HCT116 (cell line): ENCODE measurements at regions not wholly inside any gene's neighbourhood (a gene's known extent, or its start where the extent isn't known, plus 50 kb on each side); places are given as distances from the start of the nearest gene placed in this dataset.

Experiments
- ATAC-seq: fragments of 200-7000 bp; cut with Tn5 transposase; 2 replicates; pipeline ENCODE4 v1.9.1; 2020; ENCODE audit warnings: mild to moderate bottlenecking, moderate library complexity
- BruUV-seq: library from RNA; stranded (reverse); fragments of 400-500 nt; replicated peaks from 2 replicates; lab custom pipeline; 2021; lab: Mats Ljungman, UMichigan
- CTCF ChIA-PET: fragments of 300-600 bp; sonication (Branson Sonifier 250); formaldehyde crosslinking; loops from one replicate; lab custom pipeline; 2021; ENCODE audit warnings: antibody characterized with exemption; lab: Charles Lee
- POLR2A ChIA-PET: fragments of 300-600, 350-600 bp; sonication (Branson Sonifier 250); formaldehyde crosslinking; loops from one replicate; lab custom pipeline; 2021; ENCODE audit warnings: antibody characterized with exemption; lab: Charles Lee
- RAD21 ChIA-PET, 2 experiments: fragments of 300-600 bp; sonication (Branson Sonifier 250); formaldehyde crosslinking; loops; one replicate each; lab custom pipeline; 2023; ENCODE audit warnings: low total read pairs in 2 of 2; ENCODE audit not compliant: uncharacterized antibody in 2 of 2, unreplicated experiment in 2 of 2, low non-redundant PET in 1 of 2; lab: Charles Lee
- DNase-seq: peaks from one replicate; pipeline ENCODE4 v3.0.0-alpha.2; 2010; ENCODE audit warnings: low read depth, low spot score
- H2AFZ ChIP-seq: fragments of 200-600 bp; shearing (Covaris generic), sonication (generic); 2 replicates; pipeline ENCODE4 v1.6.1; 2017; ENCODE audit warnings: low read depth, mixed run types, mixed read lengths, antibody characterized with exemption, low read length; ENCODE audit not compliant: poor library complexity, severe bottlenecking
- H3K27ac ChIP-seq: 2 replicates; pipeline ENCODE4 v1.5.1; 2012; ENCODE audit warnings: low read depth, low read length
- H3K27me3 ChIP-seq: fragments of 200-600 bp; sonication (generic); 2 replicates; pipeline ENCODE4 v1.6.1; 2016; ENCODE audit warnings: mixed run types, low read length, mixed read lengths; ENCODE audit not compliant: insufficient read depth
- H3K36me3 ChIP-seq, 2 experiments: fragments of 200-500 bp in 1 of 2; fragments of 200-600 bp in 1 of 2; sonication (Bioruptor generic) in 1 of 2; sonication (generic) in 1 of 2; 2 replicates each; pipeline versions ENCODE4 v1.5.1 to v1.6.1; 2014 to 2016; ENCODE audit warnings: low read length in 2 of 2, inconsistent platforms in 1 of 2, mixed read lengths in 1 of 2, mixed run types in 1 of 2; ENCODE audit not compliant: insufficient read depth in 2 of 2, control insufficient read depth in 1 of 2
- H3K4me1 ChIP-seq, 2 experiments: fragments of 200-600 bp in 1 of 2; sonication (generic) in 1 of 2; 2 replicates each; pipeline versions ENCODE4 v1.5.1 to v1.6.1; 2012 to 2017; ENCODE audit warnings: low read length in 2 of 2, inconsistent platforms in 1 of 2, mild to moderate bottlenecking in 1 of 2, mixed read lengths in 1 of 2, mixed run types in 1 of 2, moderate library complexity in 1 of 2; ENCODE audit not compliant: insufficient read depth in 2 of 2, control insufficient read depth in 1 of 2
- H3K4me2 ChIP-seq: fragments of 200-600 bp; sonication (generic); 2 replicates; pipeline ENCODE4 v1.6.1; 2017; ENCODE audit warnings: mixed run types, low read length, mixed read lengths
- H3K4me3 ChIP-seq, 2 experiments: fragments of 200-600 bp in 1 of 2; sonication (generic) in 1 of 2; replicated peaks in 1 of 2; 2 replicates each; pipeline ENCODE4 v1.5.1; 2011 to 2016; ENCODE audit warnings: low read length in 2 of 2, control low read depth in 1 of 2, low read depth in 1 of 2, mild to moderate bottlenecking in 1 of 2, mixed read lengths in 1 of 2, mixed run types in 1 of 2
- H3K79me2 ChIP-seq: fragments of 200-600 bp; sonication (generic); 2 replicates; pipeline ENCODE4 v1.6.1; 2017; ENCODE audit warnings: mild to moderate bottlenecking, mixed run types, low read length, moderate library complexity, mixed read lengths; ENCODE audit not compliant: insufficient read depth
- H3K9ac ChIP-seq: fragments of 200-600 bp; sonication (generic); 2 replicates; pipeline ENCODE4 v1.6.1; 2016; ENCODE audit warnings: low read length, mixed read lengths
- H3K9me2 ChIP-seq: fragments of 200-600 bp; sonication (generic), shearing (Covaris generic); 2 replicates; pipeline ENCODE4 v1.6.1; 2017; ENCODE audit warnings: mixed run types, mild to moderate bottlenecking, moderate library complexity; ENCODE audit not compliant: insufficient read depth
- H3K9me3 ChIP-seq, 2 experiments: fragments of 200-500 bp in 1 of 2; fragments of 200-600 bp in 1 of 2; sonication (Bioruptor generic) in 1 of 2; sonication (generic) in 1 of 2; 2 replicates each; pipeline ENCODE4 v1.6.1; 2014 to 2017; ENCODE audit warnings: low read length in 2 of 2, mixed read lengths in 2 of 2, inconsistent platforms in 1 of 2, low read depth in 1 of 2, mild to moderate bottlenecking in 1 of 2, mixed run types in 1 of 2, moderate library complexity in 1 of 2; ENCODE audit not compliant: control insufficient read depth in 1 of 2, insufficient read depth in 1 of 2
- H4K20me1 ChIP-seq: fragments of 200-600 bp; sonication (generic), shearing (Covaris generic); 2 replicates; pipeline ENCODE4 v1.6.1; 2017; ENCODE audit warnings: mixed run types, mild to moderate bottlenecking, moderate library complexity; ENCODE audit not compliant: insufficient read depth
- ATF3 ChIP-seq: IDR thresholded peaks from 2 replicates; pipeline ENCODE4 v1.6.1; 2012
- CEBPB ChIP-seq: IDR thresholded peaks from 2 replicates; pipeline ENCODE4 v1.6.1; 2012; ENCODE audit warnings: low read depth
- CTCF ChIP-seq, 3 experiments: fragments of 200-600 bp in 1 of 3; sonication (generic) in 1 of 3; IDR thresholded peaks in 2 of 3; conservative IDR thresholded peaks in 1 of 3; 2 replicates each; pipeline ENCODE4 v1.5.1; 2012 to 2017; ENCODE audit warnings: low read depth in 2 of 3, low read length in 2 of 3, antibody characterized with exemption in 1 of 3, borderline replicate concordance in 1 of 3, control low read depth in 1 of 3, mild to moderate bottlenecking in 1 of 3, mixed read lengths in 1 of 3, mixed run types in 1 of 3, moderate library complexity in 1 of 3; ENCODE audit not compliant: insufficient read depth in 1 of 3
- EZH2 ChIP-seq: fragments of 200-600 bp; sonication (generic); IDR thresholded peaks from 2 replicates; pipeline ENCODE4 v1.6.1; 2017; ENCODE audit warnings: antibody characterized with exemption, mixed run types
- EZH2phosphoT487 ChIP-seq: fragments of 200-600 bp; IDR thresholded peaks from 2 replicates; pipeline ENCODE4 v1.6.1; 2018; ENCODE audit warnings: antibody characterized with exemption, borderline replicate concordance
- JUND ChIP-seq: IDR thresholded peaks from 2 replicates; pipeline ENCODE4 v1.6.1; 2012
- POLR2A ChIP-seq: IDR thresholded peaks from 2 replicates; pipeline ENCODE4 v1.7.0; 2011; ENCODE audit warnings: borderline replicate concordance; ENCODE audit not compliant: insufficient read depth, insufficient read length; ENCODE audit errors: extremely low read depth
- REST ChIP-seq: IDR thresholded peaks from 2 replicates; pipeline ENCODE4 v1.6.1; 2012; ENCODE audit warnings: low read depth
- SIN3A ChIP-seq: IDR thresholded peaks from 2 replicates; pipeline ENCODE4 v1.6.1; 2012; ENCODE audit warnings: low read depth
- SP1 ChIP-seq: IDR thresholded peaks from 2 replicates; pipeline ENCODE4 v1.6.1; 2012; ENCODE audit warnings: low read depth
- SRF ChIP-seq: IDR thresholded peaks from 2 replicates; pipeline ENCODE4 v1.6.1; 2012; ENCODE audit warnings: low read depth
- YY1 ChIP-seq: IDR thresholded peaks from 2 replicates; pipeline ENCODE4 v1.6.1; 2011; ENCODE audit warnings: low read length, low read depth, moderate library complexity, mild to moderate bottlenecking; ENCODE audit not compliant: insufficient replicate concordance; ENCODE audit errors: extremely low read depth
- ZBTB33 ChIP-seq: IDR thresholded peaks from 2 replicates; pipeline ENCODE4 v1.6.1; 2011; ENCODE audit warnings: mild to moderate bottlenecking, low read length, moderate library complexity; ENCODE audit not compliant: insufficient replicate concordance; ENCODE audit errors: extremely low read depth
- ZNF274 ChIP-seq: fragments of 200-500 bp; sonication (Bioruptor generic); IDR thresholded peaks from 2 replicates; pipeline ENCODE4 v1.6.1; 2014; ENCODE audit warnings: mild to moderate bottlenecking, low read depth, low read length, inconsistent platforms
- intact Hi-C: fragments of 100-400 bp; cut with micrococcal nuclease; formaldehyde crosslinking; loops from 2 replicates; pipeline ENCODE4 v1.10.0; 2022

GRCh38 chr15:39021341-39021740 lies 456.7 kb upstream of the RASGRP1 start (continued):
- TF ChIP-seq CTCF (IDR thresholded peaks at IDR 0.05 in 2 of 3, conservative IDR thresholded peaks at IDR 0.05 in 1 of 3; ENCODE audit: borderline replicate concordance in 1 of 3, insufficient read depth in 1 of 3, low read depth in 2 of 3, low read length in 2 of 3) (no peak), EZH2phosphoT487 (no peak), SP1 (no peak), ZNF274 (no peak), CEBPB (no peak), SIN3A (no peak), JUND (no peak)

GRCh38 chr15:39022532-39023305 lies 458.1 kb upstream of the RASGRP1 start:
- Histone ChIP-seq H2AFZ (no peak overlapping the region), H3K9me2 (no peaks in the 10 kb centered on the region), H3K27me3 (peaks cover 33% of the 10 kb centered on the region), H3K79me2 (no peaks in the 10 kb centered on the region), H3K4me2 (no peak overlapping the region), H3K4me3 (no peak overlapping the region), H3K9ac (no peak overlapping the region), H3K36me3 (no peaks in the 10 kb centered on the region), H3K9me3 (no peaks in the 10 kb centered on the region), H3K4me1 (no peaks in the 10 kb centered on the region), H4K20me1 (no peaks in the 10 kb centered on the region), H3K27ac (no peak overlapping the region)
- ChIA-PET POLR2A (no interaction called here), CTCF (no interaction called here), RAD21 (no interaction called here)
- BruUV-seq = no TSS peak
- DNase-seq (no peak), ATAC-seq (no peak)
- intact Hi-C loops = no loop called here
- TF ChIP-seq REST (no peak), YY1 (no peak), ATF3 (no peak), ZBTB33 (no peak), POLR2A (no peak), EZH2 (no peak), SRF (no peak), CEBPB (no peak), SP1 (no peak)
